CD4-positive, CD25-positive, alpha-beta regulatory T cell (primary cell): ENCODE measurements at regions not wholly inside any gene's neighbourhood (a gene's known extent, or its start where the extent isn't known, plus 50 kb on each side); places are given as distances from the start of the nearest gene placed in this dataset.

Experiments
- ATAC-seq, 2 donors: fragments of 150-1000 bp; cut with Tn5 transposase; one replicate each; pipeline ENCODE4 v1.10.0; 2021; ENCODE audit warnings: low read depth in 2 of 2, moderate number of reproducible peaks in 2 of 2, moderate library complexity in 1 of 2
- DNase-seq, 3 donors: peaks; one replicate each; pipeline versions ENCODE4 v3.0.0 to v3.0.0-alpha.2; 2012 to 2022; ENCODE audit warnings: mixed read lengths in 1 of 3
- H3K27ac ChIP-seq: one replicate; pipeline ENCODE4 v1.7.0; 2013; ENCODE audit warnings: mild to moderate bottlenecking, low read length; ENCODE audit not compliant: insufficient read depth, poor library complexity, severe bottlenecking
- H3K27me3 ChIP-seq: one replicate; pipeline ENCODE4 v1.7.0; 2013; ENCODE audit warnings: low read length; ENCODE audit not compliant: control insufficient read depth, insufficient read depth
- H3K36me3 ChIP-seq: one replicate; pipeline ENCODE4 v1.7.0; 2013; ENCODE audit warnings: mild to moderate bottlenecking, low read length, moderate library complexity; ENCODE audit not compliant: control insufficient read depth, insufficient read depth
- H3K4me1 ChIP-seq: 2 replicates; pipeline ENCODE4 v1.7.0; 2013; ENCODE audit warnings: mild to moderate bottlenecking, low read length; ENCODE audit not compliant: insufficient read depth, control insufficient read depth, poor library complexity, severe bottlenecking
- H3K4me3 ChIP-seq: one replicate; pipeline ENCODE4 v1.7.0; 2013; ENCODE audit warnings: low read depth, mild to moderate bottlenecking, low read length, moderate library complexity
- H3K9me3 ChIP-seq, 2 experiments: 1 replicate in 1 of 2; 2 replicates in 1 of 2; pipeline ENCODE4 v1.7.0; 2013; ENCODE audit warnings: low read length in 2 of 2, mild to moderate bottlenecking in 1 of 2, moderate library complexity in 1 of 2; ENCODE audit not compliant: control insufficient read depth in 2 of 2
- H3K27ac Mint-ChIP-seq, 3 donors: one replicate each; pipeline ENCODE4 v1.8.0; 2020 to 2022; ENCODE audit warnings: mild to moderate bottlenecking in 3 of 3, mixed read lengths in 3 of 3, moderate library complexity in 2 of 3
- H3K27me3 Mint-ChIP-seq: one replicate; pipeline ENCODE4 v1.8.0; 2022; ENCODE audit warnings: mild to moderate bottlenecking, mixed read lengths
- H3K36me3 Mint-ChIP-seq: one replicate; pipeline ENCODE4 v1.8.0; 2020; ENCODE audit warnings: mixed read lengths
- H3K4me1 Mint-ChIP-seq, 4 donors: one replicate each; pipeline ENCODE4 v1.8.0; 2020 to 2022; ENCODE audit warnings: mixed read lengths in 4 of 4, mild to moderate bottlenecking in 1 of 4
- H3K4me3 Mint-ChIP-seq, 4 donors: one replicate each; pipeline ENCODE4 v1.8.0; 2020 to 2022; ENCODE audit warnings: mild to moderate bottlenecking in 4 of 4, mixed read lengths in 4 of 4, moderate library complexity in 3 of 4
- H3K9me3 Mint-ChIP-seq, 7 donors: one replicate each; pipeline ENCODE4 v1.8.0; 2020 to 2022; ENCODE audit warnings: mixed read lengths in 7 of 7, mild to moderate bottlenecking in 3 of 7, moderate library complexity in 2 of 7

DNA sequence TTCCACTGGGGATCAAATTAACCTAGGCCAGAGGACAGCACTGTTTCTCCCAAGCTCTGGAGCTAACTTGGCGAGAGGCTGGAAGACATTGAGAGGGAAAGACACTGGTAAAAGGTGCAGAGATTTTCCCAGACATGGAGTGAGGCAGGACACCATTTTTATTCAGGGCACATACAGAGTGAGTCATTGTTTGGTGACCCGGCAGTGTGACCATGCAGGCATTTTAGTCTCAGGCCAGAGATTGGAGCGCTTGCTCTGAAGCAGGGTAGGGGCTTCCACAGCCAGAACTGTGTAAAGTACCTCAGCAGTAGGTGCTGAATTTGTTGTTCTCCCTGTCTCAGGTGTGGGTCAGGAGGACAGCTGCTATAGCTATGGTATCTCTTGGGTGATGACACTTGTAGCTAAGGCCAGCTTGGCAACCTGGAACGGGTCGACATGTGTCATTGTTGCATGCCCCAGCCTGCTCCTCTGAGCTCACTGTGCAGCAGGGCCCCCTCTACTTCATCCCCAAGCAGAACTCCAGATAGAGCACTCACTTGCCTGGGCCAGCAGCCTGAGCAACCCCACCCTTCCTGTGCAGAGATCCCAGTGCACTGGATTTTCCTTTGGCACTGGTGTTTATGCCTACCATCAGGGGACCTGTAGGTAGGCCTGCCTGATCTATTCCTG, 79.8 kb upstream of the ATP8A1 start:
- Histone ChIP-seq H3K9me3 (peaks cover 0 to 3% of the 10 kb centered on the region in 2 experiments), H3K4me3 (no peak overlapping the region), H3K27me3 (no peaks in the 10 kb centered on the region), H3K4me1 (no peaks in the 10 kb centered on the region), H3K27ac (no peak overlapping the region), H3K36me3 (no peaks in the 10 kb centered on the region)
- H3K9me3 Mint-ChIP-seq: peaks cover 1 to 14% (median 6%) of the 10 kb centered on the region in 7 donors
- DNase-seq (no peak), ATAC-seq (no peak)
- no peak overlapping the region for H3K4me3 Mint-ChIP-seq
- H3K4me1 Mint-ChIP-seq: no peaks in the 10 kb centered on the region
- no peak overlapping the region for H3K27ac Mint-ChIP-seq
- peaks cover 20% of the 10 kb centered on the region for H3K27me3 Mint-ChIP-seq
- no peaks in the 10 kb centered on the region for H3K36me3 Mint-ChIP-seq

DNA sequence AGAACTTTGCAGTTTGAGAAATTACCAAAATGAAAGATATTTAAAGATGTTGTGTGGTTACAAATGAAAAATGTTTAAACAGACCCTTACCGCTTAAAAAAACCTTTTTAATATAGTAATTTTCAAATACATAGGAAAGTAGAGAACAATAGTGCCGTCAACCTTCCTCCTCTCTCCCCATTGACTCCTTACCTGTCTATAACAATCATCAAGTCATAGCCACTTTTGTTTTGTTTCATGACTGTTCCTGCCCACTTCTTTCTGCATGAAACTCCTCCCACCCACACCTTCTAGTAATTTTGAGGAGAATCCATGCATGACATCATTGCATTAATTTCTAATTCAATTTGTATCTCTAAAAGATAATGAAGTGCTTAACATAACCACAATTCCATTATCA, 76.5 kb upstream of the ATP8A1 start:
- H3K27ac ChIP-seq: no peak overlapping the region
- no peak for DNase-seq
- no peaks in the 10 kb centered on the region for H3K27me3 ChIP-seq
- no peak for ATAC-seq
- H3K4me3 Mint-ChIP-seq: no peak overlapping the region
- no peaks in the 10 kb centered on the region for H3K36me3 Mint-ChIP-seq
- H3K36me3 ChIP-seq: no peaks in the 10 kb centered on the region
- H3K27me3 Mint-ChIP-seq: peaks cover 27% of the 10 kb centered on the region
- peaks cover 2 to 13% (median 4%) of the 10 kb centered on the region in 7 donors for H3K9me3 Mint-ChIP-seq
- H3K4me1 Mint-ChIP-seq: no peaks in the 10 kb centered on the region
- no peak overlapping the region for H3K27ac Mint-ChIP-seq
- no peak overlapping the region for H3K4me3 ChIP-seq
- H3K9me3 ChIP-seq: peaks cover 0 to 2% of the 10 kb centered on the region in 2 experiments
- no peaks in the 10 kb centered on the region for H3K4me1 ChIP-seq

DNA sequence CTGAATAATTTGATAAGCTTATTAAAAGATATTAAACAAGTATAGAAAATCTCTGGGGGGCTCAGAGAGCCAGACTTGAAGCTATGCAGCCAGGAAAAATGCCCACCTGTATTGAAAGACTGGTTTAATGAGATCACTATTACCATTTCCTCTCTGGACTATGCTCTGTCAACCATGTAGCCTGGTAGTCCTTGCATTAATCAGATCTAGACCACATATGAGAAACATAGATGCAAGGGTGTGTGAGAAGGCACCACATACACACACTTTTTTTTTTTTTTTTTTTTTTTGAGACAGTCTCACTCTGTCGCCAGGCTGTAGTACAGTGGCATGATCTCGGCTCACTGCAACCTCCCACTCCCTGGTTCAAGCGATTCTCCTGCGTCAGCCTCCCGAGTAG, 75.9 kb upstream of the ATP8A1 start:
- Mint-ChIP-seq H3K36me3 (no peaks in the 10 kb centered on the region), H3K27ac (peak overlapping the region in 1 of 3 donors; percentile 13), H3K4me3 (no peak overlapping the region), H3K4me1 (no peaks in the 10 kb centered on the region), H3K9me3 (peaks cover 2 to 13% (median 4%) of the 10 kb centered on the region in 7 donors), H3K27me3 (peaks cover 27% of the 10 kb centered on the region)
- H3K4me3 ChIP-seq: no peak overlapping the region
- no peak overlapping the region for H3K27ac ChIP-seq
- H3K36me3 ChIP-seq: no peaks in the 10 kb centered on the region
- no peak for ATAC-seq
- H3K9me3 ChIP-seq: peaks cover 0 to 2% of the 10 kb centered on the region in 2 experiments
- no peaks in the 10 kb centered on the region for H3K27me3 ChIP-seq
- H3K4me1 ChIP-seq: no peaks in the 10 kb centered on the region
- DNase-seq: no peak

GRCh38 chr4:42729505-42730237, 72.8 kb upstream of the ATP8A1 start:
- Histone ChIP-seq H3K4me1 (no peaks in the 10 kb centered on the region), H3K27me3 (peaks cover 3% of the 10 kb centered on the region), H3K27ac (no peak overlapping the region), H3K9me3 (peaks cover 0 to 2% of the 10 kb centered on the region in 2 experiments), H3K4me3 (no peak overlapping the region), H3K36me3 (no peaks in the 10 kb centered on the region)
- H3K27ac Mint-ChIP-seq: no peak overlapping the region
- DNase-seq (no peak), ATAC-seq (no peak)
- H3K4me3 Mint-ChIP-seq: no peak overlapping the region
- H3K9me3 Mint-ChIP-seq: peaks cover 0 to 11% (median 4%) of the 10 kb centered on the region in 7 donors
- no peaks in the 10 kb centered on the region for H3K36me3 Mint-ChIP-seq
- H3K27me3 Mint-ChIP-seq: peaks cover 14% of the 10 kb centered on the region
- no peaks in the 10 kb centered on the region for H3K4me1 Mint-ChIP-seq

- no peak overlapping the region for H3K4me3 Mint-ChIP-seq
- no peaks in the 10 kb centered on the region for H3K36me3 Mint-ChIP-seq
Observed at GRCh38 chr4:42724451-42724850, 67.5 kb upstream of the ATP8A1 start.

GRCh38 chr4:42720533-42720932, 63.6 kb upstream of the ATP8A1 start:
- H3K9me3 ChIP-seq: no peaks in the 10 kb centered on the region
- H3K36me3 ChIP-seq: no peaks in the 10 kb centered on the region
- Mint-ChIP-seq H3K9me3 (peaks cover 0 to 2% (median 0%) of the 10 kb centered on the region in 7 donors), H3K4me3 (no peak overlapping the region), H3K27me3 (peaks cover 15% of the 10 kb centered on the region), H3K4me1 (peaks cover 0 to 8% (median 5%) of the 10 kb centered on the region in 4 donors), H3K36me3 (no peaks in the 10 kb centered on the region), H3K27ac (no peak overlapping the region)
- no peak for ATAC-seq
- peaks cover 4% of the 10 kb centered on the region for H3K27me3 ChIP-seq
- no peak overlapping the region for H3K27ac ChIP-seq
- H3K4me3 ChIP-seq: no peak overlapping the region
- no peak for DNase-seq
- no peaks in the 10 kb centered on the region for H3K4me1 ChIP-seq

More at GRCh38 chr4:42724451-42724850, 67.5 kb upstream of the ATP8A1 start:
- H3K4me1 Mint-ChIP-seq: peaks cover 0 to 3% (median under 1%) of the 10 kb centered on the region in 4 donors
- H3K36me3 ChIP-seq: no peaks in the 10 kb centered on the region
- H3K4me1 ChIP-seq: no peaks in the 10 kb centered on the region
- H3K27ac ChIP-seq: no peak overlapping the region
- no peak overlapping the region for H3K27ac Mint-ChIP-seq
- H3K9me3 ChIP-seq: peaks cover 0 to under 1% of the 10 kb centered on the region in 2 experiments
- H3K4me3 ChIP-seq: no peak overlapping the region
- peaks cover 11% of the 10 kb centered on the region for H3K27me3 Mint-ChIP-seq
- H3K27me3 ChIP-seq: peaks cover 5% of the 10 kb centered on the region
- ATAC-seq (no peak), DNase-seq (no peak)
- peaks cover 2 to 9% (median 4%) of the 10 kb centered on the region in 7 donors for H3K9me3 Mint-ChIP-seq

DNA sequence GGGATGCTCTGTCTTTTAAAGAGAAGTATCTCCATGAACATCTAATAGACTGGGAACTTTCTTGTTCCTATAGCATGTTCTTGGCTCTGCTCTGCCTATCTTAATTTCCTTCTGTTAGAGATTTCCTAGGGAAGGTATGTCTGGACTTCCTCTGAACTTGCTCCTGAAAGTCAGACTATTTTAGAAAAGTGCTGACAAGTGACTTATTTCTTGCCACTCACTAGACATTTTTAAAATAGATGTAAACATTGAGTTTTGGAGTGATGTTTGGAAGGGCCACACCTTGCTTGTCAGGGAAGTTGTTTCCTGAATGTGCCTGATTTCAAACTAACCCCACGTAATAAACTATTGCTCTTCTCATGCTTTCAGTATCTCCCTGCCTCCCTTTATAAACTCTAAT, 62.4 kb upstream of the ATP8A1 start:
- ATAC-seq: no peak
- DNase-seq: no peak
- H3K9me3 Mint-ChIP-seq: peaks cover 0 to 2% (median 0%) of the 10 kb centered on the region in 7 donors
- Histone ChIP-seq H3K9me3 (no peaks in the 10 kb centered on the region), H3K27ac (no peak overlapping the region), H3K36me3 (no peaks in the 10 kb centered on the region), H3K27me3 (no peaks in the 10 kb centered on the region), H3K4me1 (no peaks in the 10 kb centered on the region), H3K4me3 (no peak overlapping the region)
- H3K27ac Mint-ChIP-seq: no peak overlapping the region
- peaks cover 0 to 8% (median 5%) of the 10 kb centered on the region in 4 donors for H3K4me1 Mint-ChIP-seq
- peaks cover 16% of the 10 kb centered on the region for H3K27me3 Mint-ChIP-seq
- H3K36me3 Mint-ChIP-seq: no peaks in the 10 kb centered on the region
- H3K4me3 Mint-ChIP-seq: no peak overlapping the region
